ELR (cell line): ENCODE measurements at regions not wholly inside any gene's neighbourhood (a gene's known extent, or its start where the extent isn't known, plus 50 kb on each side); places are given as distances from the start of the nearest gene placed in this dataset.
A peak's percentile ranks its signal among the peaks of the same experiment; 100 is the strongest.
"Not testable (repeated sequence)": the region's sequence is repeated elsewhere in the genome, so short reads cannot be mapped to it uniquely, and the experiment has no call there.

ENCODE experiments used
- DNase-seq: peaks from one replicate; pipeline ENCODE4 v3.0.0-alpha.2; 2015; ENCODE audit warnings: low read depth

DNA sequence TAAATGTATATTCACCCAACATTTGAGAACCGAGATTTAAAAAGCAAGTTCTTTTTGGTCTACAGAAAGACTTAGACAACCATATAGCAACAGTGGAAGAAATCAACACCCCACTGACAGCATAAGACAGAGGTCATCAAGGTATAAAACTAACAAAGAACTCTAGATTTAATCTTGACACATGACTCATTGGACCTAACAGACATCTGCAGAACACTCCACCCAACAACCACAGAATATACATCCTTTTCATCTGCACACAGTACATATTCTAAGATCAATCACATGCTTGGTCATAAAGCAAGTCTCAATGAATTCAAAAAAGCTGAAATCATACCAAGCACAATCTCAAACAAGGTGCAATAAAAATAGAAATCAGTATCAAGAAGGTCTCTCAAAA, 65.8 kb downstream of the SPIN4 start:
- no peak for DNase-seq

DNA sequence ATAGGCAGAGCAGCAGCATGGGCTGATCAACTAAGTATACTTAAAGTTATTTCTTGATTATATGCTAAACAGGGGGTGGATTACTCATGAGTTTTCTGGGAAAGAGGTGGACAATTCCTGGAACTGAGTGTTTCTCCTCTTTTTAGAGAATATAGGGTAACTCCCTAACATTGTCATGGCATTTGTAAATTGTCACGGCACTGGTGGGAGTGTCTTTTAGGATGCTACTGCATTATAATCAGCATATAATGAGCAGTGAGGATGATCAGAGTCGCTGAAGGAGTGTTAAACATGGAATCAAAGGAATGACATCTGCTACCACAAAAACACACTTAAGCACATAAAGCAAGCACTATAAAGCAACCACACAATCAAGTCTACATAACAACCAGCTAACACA, 66.5 kb downstream of the SPIN4 start:
- no peak for DNase-seq

DNA sequence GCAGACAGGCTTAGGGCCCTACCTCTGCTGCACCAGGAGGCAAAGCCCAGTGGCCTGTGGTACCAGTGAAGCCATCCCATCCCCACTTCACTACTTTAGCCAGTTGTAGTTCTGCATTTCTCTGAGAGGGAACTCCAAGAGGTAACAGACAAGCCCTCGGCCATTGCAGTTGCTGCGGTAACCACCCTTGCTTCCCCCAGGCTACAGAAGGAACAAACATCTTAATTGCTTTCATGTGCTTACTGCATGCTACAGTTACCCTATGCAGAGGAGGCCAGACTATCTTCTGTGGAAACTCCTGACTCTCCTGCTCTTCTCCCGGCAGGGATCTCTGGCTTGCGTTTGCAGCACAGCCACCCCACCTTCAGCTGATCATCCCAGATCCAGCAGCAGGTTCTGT, 67.8 kb downstream of the SPIN4 start:
- DNase-seq, result no peak

DNA sequence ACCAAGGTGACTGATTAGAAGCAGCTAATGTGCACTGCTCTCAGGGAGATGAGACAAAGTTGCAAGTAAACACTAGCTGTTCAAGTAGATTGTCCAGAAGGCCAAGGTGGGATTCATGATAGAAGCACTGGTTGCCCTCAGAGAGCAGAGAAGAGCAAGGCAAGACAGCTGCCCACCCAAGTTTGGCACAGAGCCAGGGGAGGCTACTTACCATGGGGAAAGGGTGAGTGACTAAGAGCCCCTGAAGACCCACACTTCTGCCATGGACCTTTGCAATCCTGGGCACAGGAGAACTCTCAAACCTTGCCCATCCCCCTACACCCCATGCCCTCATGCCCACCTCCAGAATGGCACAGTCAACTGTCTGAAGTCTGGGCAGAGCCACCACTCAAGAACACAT, 68.3 kb downstream of the SPIN4 start:
- DNase-seq, result no peak

DNA sequence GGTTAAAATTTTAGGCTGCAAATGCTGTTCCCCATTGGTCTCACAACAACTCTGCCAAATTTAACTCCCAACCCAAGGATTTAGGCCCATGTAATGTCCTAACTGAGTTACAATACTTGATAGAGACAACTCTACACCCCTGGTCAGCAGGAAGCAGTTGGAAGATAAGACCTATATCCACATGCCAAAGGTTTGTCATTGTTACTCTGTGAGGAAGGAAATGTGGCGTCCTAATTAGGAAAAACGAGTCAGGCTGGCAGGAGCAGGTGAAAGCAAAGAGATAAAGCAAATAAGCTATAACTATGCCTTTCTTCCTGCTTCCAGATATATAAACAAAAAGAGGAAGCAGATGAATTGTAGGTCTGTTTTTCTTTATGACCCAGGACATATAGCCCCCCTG, 69.1 kb downstream of the SPIN4 start:
- no peak for DNase-seq

DNA sequence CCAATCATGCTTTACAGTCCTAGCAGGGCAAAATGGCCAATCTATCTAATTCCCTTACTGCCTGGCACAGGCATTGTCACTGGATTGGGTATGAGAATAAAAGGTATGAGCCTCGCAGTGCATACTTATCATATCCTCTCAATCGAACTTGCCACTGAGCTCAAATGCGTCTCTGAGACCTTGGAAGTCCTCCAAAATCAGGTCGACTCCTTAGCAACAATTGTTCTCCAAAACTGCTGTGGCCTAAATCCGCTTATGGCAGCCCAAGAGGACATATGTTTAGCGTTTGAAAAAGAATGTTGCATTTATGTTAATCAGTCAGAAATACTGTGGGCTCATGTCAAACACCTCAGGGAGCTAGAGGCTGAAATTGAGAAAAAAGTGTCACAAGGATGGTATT, 69.7 kb downstream of the SPIN4 start:
- DNase-seq, result no peak

DNA sequence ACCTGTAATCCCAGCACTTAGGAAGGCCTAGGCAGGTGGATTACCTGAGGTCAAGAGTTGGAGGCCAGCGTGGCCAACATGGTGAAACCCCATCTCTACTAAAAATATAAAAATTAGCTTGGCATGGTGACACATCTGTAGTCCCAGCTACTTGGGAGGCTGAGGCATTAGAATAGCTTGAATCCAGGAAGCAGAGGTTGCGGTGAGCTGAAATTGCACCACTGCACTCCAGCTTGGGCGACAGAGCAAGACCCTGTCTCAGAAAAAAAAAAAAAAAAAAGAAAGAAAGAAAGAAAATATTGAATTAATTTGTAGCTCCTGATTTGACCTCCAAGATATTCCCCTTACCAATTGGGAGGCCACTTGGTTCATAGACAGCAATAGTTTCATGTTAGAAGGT, 73.7 kb downstream of the SPIN4 start:
- not testable (repeated sequence) for DNase-seq

DNA sequence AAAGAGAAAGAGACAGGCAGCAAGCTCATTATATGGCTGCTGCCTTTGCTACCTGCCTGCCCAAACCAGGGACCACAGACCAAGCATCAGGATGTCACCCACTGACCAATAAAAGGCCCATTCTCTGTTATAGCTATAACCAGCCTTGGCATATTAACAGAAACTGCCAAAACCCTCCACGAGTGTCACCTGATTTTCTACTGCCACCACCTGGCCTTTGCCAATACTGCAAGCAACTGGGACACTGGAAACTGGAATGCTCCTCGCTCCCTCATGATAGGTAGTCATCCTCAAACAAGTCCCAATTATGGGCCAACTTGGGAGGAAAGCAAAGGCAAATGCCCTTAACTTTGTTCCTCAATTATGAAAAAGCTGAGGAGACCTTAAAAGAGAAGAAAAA, 76.0 kb downstream of the SPIN4 start:
- peak; percentile 28 for DNase-seq

DNA sequence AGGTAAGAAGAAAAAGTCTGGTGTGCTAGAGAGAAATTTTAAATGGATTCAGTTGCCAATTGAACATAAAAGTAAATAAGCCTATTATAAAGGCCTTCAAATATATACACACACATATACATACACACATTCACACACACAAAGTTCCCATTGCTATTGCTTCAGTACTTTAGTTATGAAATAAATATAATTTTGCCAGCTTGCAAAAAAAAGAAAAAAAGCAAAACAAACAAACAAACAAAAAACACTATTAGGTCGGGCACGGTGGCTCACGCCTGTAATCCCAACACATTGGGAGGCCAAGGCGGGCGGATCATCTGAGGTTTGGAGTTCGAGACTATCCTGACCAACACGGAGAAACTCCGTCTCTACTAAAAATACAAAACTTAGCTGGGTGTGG, 80.3 kb downstream of the SPIN4 start:
- no peak for DNase-seq

DNA sequence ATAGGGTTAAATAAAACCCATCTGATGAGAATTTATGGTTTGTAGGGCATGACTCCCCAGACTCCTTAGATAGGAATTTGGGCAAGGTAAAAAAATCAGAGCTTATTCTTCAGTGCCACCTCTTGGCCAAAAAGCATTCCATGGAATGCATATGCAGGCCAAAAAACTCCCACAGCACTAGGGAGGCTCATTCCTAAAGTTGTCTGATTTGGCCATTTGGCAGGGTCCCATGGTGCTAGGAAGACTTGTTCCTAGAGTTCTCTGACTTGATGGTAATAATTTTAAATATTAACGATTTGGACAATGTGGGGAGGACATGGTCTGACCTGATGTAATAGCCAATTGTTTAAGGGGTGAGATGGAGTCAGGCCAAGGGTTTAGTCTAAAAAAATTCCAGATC, 93.0 kb downstream of the SPIN4 start:
- DNase-seq, result no peak

DNA sequence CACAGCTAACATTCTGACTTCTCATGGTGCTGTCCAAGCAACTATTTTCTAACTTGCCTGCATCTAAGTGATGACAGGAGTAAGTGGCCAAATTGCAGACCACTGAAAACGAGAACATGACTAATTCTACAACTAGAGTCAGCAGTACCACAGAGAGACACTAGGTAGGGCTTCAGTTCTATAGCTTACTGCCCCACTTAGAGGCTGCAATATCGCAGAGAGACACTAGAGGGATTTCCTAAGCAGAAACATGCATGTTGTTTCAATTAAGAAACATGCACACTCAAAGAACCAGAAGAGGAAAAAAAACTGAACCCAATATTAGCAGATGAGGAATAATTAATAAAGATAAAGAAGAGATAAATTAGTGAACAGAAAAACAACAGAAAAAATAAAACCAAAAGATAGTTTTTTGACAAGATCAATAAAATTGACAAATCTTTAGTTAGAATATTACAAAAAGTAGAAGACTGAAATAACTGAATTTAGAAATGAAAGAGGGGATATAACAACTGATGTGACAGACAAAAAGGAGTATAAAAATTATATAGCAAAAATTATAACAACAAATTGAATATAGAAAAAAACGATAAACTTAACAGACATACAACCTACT, 100.8 kb downstream of the SPIN4 start:
- DNase-seq, result peak; percentile 77

DNA sequence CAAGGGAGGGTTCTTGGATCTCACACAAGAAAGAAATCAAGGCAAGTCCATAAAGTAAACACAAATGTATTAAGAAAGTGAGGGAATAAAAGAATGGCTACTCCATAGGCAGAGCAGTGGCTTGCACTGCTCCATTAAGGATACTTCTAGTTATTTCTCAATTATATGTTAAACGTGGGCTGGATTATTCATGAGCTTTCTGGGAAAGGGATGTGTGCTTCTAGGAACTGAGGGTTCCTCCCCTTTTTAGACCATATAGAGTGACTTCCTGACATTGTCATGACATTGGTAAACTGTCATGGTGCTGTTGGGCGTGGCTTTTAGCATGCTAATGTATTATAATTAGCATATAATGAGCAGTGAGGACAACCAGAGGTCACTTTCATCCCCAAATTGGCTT, 108.4 kb downstream of the SPIN4 start:
- not testable (repeated sequence) for DNase-seq

DNA sequence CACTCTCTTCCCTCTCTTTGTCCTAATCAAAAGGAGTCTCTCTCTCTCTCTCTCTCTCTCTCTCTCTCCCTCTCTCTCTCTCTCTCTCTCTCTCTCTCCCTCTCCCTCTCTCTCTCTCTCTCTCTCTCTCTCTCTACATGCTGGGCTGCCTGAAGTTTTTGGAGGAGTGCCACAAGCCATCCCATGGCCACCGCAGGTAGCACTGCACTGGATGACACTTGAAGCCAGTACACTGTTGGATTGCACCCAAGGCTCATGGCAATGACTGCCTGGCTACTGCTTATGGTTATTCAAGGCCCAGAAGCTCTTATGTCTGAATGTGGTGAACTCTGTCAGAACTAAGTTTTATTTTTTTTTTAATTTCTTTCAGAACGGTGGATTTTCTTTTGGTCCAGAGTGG, 115.2 kb downstream of the SPIN4 start:
- DNase-seq, result not testable (repeated sequence)

DNA sequence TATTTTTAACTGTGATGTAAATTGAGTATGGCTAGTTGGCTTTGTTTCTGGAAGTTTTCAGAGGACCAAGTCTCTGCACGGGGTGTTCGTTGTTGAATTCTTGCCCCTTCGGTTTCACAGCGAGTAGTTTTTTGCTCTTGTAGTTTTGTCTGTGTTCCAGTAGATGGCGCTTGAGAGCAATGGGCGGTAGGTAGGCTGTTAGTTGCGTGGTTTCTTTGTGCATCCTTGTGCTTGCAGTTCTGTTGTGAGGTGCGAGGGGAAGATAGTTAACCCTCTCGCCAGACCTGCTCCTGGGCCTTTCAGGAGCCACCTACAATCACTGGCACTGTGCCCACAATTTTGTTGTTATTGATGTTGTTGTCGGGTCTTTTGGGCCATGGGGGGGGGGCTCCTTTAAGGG, 118.1 kb downstream of the SPIN4 start:
- not testable (repeated sequence) for DNase-seq

DNA sequence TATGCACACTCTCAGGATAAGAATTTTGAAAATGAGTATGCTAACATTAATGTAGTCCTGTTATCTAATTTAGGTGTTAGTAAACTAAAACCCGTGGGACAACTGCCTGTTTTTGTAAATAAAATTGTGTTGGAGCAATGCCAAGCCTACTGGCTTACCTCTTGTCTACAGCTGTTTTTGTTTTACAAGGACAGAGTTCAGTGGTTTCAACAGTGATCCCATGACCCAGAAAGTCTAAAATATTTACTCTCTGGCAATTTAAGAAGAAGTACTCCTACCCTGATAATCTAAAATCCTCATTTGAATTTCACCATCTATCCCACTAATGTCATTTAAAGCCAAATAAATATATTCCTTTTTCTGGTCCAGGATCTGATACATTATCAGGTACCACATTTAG, 132.9 kb downstream of the SPIN4 start:
- not testable (repeated sequence) for DNase-seq

DNA sequence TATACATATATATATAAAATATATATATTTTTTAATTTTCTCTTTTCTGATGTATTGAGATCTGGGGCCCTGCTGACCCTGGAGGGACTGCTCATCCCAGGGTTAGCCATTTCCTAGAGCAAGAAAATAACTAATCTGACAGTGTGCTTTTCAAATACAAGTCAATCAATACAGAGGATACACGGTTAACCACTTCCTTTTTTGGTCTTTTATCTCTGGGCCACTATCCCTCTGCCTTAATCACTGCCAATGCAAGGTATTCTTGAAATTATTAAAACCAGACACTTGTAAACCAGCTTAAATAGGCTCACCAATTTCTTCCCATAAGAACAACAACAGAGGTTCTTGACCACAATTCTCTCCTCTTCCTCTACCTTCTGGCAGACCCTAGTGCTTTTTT, 133.6 kb downstream of the SPIN4 start:
- not testable (repeated sequence) for DNase-seq

DNA sequence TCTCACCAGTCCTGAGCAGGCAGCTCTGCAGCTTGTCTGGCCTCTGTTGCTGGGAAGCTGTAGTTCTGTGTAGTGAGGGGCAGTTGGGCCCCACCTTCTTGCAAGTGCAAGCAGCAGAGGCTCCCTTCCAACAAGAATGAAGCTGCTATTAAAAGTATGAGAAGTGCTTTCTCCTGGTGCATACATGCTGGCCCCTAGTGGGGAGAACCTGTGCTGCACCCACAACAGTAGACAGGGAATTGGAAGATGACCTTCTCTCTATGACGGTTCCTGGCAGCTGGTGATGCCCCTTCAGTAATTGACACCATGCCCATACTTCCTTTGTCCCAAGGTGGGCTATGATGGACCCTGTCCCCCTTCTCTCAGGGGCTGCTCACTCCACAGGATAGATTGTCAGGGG, 141.5 kb downstream of the SPIN4 start:
- not testable (repeated sequence) for DNase-seq

DNA sequence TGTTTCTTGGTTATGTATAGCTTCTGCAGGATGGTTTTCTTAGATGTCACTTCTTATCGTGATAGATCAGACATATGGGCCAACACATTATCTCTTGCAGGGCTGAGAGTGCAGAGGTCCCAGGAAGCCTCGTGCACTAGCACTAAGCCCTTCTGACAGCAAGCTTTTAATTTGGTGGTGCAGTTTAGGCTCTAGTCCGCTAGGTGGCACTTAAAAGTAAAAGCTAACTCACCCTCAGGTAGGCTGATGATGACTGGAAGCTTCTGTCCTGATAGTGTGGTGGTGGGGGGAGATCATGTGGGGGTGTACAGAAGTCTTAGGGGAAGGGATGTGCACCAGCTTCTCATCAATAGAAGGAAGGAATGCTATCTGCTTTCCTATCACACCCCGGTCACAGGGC, 142.0 kb downstream of the SPIN4 start:
- not testable (repeated sequence) for DNase-seq

DNA sequence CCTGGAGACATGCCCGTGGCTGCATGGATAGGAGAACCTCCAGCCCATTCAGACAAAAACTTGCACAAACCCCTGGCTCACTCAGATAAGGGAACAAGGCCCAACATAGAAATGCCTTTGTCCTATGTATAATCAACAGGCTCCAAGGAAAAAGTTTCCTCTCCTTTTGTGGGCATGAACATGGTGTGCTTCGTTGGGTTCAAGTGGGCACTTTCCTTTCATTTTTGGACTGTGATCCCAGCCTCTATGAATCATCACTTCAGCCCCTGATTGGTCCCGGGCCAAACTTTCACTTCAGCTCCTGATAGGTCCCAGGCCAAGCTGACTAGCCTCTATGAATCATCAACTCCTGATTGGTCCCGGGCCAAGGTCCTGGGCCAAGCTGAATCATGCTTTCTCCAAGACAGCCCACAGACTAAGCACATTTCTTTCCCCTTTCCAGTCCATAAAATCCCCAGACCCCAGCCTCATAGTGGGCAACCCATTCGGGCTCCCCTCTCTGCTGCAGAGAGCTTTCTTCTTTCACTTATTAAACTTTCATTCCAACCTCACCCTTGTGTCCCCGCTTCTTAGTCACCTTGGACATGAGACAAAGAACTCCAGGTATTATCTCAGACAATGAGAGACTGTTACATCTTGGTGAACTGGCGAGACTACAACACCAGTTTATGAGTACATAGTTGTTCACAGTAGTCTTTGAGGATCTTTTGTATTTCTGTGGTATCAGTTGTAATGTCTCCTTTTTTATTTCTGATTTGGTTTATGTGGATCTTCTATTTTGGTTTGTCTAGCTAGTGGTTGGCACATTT, 146.7 kb downstream of the SPIN4 start:
- not testable (repeated sequence) for DNase-seq

DNA sequence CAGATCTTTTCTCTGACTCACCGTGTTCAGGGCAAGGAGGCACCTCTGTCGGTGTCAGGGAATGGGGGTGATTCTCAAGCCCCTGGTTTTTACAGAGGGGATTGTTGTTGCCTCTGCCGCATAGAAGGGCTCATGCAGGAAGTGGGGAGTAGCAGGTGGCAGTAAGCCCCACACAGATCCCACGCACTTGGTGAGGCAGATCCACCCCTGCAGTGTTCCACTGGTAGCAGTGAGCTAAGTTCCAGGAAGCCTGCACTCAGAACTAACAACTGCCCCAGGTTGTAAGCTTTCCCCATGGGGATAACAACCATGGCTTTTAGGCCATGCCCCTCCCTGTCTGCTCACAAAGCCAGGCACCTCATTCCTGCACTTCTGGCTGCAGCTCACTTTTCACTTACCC, 149.1 kb downstream of the SPIN4 start:
- DNase-seq, result not testable (repeated sequence)

DNA sequence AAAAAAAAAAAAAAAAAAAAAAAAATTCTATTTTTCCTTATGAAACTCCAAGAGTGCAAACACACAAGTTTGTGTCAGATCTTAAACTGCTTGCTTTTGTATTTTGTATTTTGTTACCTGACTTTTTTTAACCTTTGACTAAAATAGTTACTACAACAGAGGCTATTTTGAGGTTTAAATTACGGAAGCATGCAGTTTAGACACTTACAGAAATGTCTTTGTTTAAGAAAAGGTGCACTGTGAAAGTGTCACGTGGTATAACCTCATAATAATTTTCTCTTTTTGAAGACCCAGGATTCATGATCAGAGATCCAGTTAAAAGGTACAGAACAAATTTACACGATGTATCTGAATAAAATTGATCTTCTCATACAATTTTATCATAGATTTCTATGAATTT, 152.4 kb downstream of the SPIN4 start:
- DNase-seq, result not testable (repeated sequence)

DNA sequence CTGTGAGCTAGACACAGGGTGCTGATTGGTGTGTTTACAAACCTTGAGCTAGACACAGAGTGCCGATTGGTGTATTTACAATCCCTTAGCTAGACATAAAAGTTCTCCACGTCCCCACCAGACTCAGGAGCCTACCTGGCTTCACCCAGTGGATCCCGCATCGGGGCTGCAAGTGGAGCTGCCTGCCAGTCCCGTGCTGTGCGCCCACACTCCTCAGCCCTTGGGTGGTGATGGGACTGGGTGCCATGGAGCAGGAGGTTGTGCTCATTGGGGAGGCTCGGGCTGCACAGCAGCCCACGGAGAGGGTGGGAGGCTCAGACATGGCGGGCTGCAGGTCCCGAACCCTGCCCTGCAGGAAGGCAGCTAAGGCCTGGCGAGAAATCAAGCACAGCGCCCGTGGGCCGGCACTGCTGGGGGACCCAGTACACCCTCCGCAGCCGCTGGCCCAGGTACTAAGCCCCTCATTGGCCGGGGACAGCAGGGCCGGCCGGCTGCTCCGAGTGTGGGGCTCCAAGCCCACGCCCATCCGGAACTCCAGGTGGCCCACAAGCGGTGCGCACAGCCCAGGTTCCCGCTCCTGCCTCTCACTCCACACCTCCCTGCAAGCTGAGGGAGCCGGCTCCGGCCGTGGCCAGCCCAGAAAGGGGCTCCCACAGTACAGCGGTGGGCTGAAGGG, 158.6 kb downstream of the SPIN4 start:
- not testable (repeated sequence) for DNase-seq

DNA sequence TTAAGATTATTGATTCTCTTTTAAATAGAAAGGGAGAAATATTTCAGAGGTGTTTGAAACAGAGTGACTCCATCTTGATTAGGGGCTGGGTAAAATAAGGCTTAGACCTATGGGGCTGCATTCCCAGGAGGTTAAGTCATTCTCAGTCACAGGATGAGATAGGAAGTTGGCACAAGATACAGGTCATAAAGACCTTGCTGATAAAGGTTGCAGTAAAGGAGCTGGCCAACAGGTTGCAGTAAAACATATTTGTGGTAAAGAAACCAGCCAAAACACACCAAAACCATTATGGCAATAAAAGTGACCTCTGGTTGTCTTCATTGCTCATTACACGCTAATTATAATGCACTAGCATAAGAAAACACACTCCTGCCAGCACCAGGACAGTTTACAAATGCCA, 165.0 kb downstream of the SPIN4 start:
- DNase-seq, result no peak
